Tibial artery (tissue), 4 donors: ENCODE measurements at regions not wholly inside any gene's neighbourhood (a gene's known extent, or its start where the extent isn't known, plus 50 kb on each side); places are given as distances from the start of the nearest gene placed in this dataset.

ENCODE experiments used
- DNase-seq, 2 donors: peaks; one replicate each; pipeline ENCODE4 v3.0.0-alpha.2; 2019
- H3K27ac ChIP-seq, 2 donors: fragments of 200-600 bp; sonication (generic) in 1 of 2; 1 replicate in 1 of 2; 2 replicates in 1 of 2; pipeline ENCODE4 v1.5.1; 2018 to 2019; ENCODE audit warnings: mild to moderate bottlenecking in 1 of 2
- H3K27me3 ChIP-seq, 2 donors: fragments of 200-600 bp; sonication (generic) in 1 of 2; one replicate each; pipeline versions ENCODE4 v1.5.1 to v1.6.0; 2016 to 2019
- H3K36me3 ChIP-seq, 3 donors: fragments of 200-600 bp; sonication (generic) in 2 of 3; one replicate each; pipeline ENCODE4 v1.5.1; 2016 to 2019; ENCODE audit warnings: mild to moderate bottlenecking in 2 of 3
- H3K4me1 ChIP-seq, 4 donors: fragments of 200-600 bp; sonication (generic) in 2 of 4; 1 replicate in 3 of 4; 2 replicates in 1 of 4; pipeline ENCODE4 v1.5.1; 2016 to 2019
- H3K4me3 ChIP-seq, 2 donors: fragments of 200-600 bp; sonication (generic) in 1 of 2; 1 replicate in 1 of 2; 2 replicates in 1 of 2; pipeline ENCODE4 v1.5.1; 2018 to 2019; ENCODE audit warnings: mild to moderate bottlenecking in 2 of 2
- H3K9me3 ChIP-seq, 3 donors: fragments of 200-600 bp; sonication (generic) in 1 of 3; one replicate each; pipeline ENCODE4 v1.5.1; 2016 to 2019
- CTCF ChIP-seq, 2 experiments: fragments of 200-600 bp in 1 of 2; fragments of 450-650 bp in 1 of 2; IDR thresholded peaks; one replicate each; pipeline ENCODE4 v1.5.1; 2017 to 2019; ENCODE audit warnings: antibody characterized with exemption in 2 of 2, mild to moderate bottlenecking in 1 of 2, moderate library complexity in 1 of 2
- intact Hi-C: fragments of 100-400 bp; cut with DNase I; formaldehyde crosslinking; loops from one replicate; pipeline ENCODE4 v1.15.0; 2023; ENCODE audit warnings: low total_unique reads

GRCh38 chr15:81450721-81451120, 76.7 kb upstream of the TMC3 start:
- Histone ChIP-seq H3K4me1 (no peaks in the 10 kb centered on the region), H3K27ac (no peak overlapping the region), H3K27me3 (no peaks in the 10 kb centered on the region), H3K36me3 (no peaks in the 10 kb centered on the region), H3K9me3 (peaks cover 0 to 6% (median 5%) of the 10 kb centered on the region in 3 donors), H3K4me3 (no peak overlapping the region)
- no peak for DNase-seq
- no peak for TF ChIP-seq CTCF (IDR thresholded peaks at IDR 0.05)
- intact Hi-C loops: no loop called here

- no peak overlapping the region for H3K4me3 ChIP-seq
- H3K27me3 ChIP-seq: no peaks in the 10 kb centered on the region
- H3K27ac ChIP-seq: no peak overlapping the region
- intact Hi-C loops: no loop called here
- H3K36me3 ChIP-seq: no peaks in the 10 kb centered on the region
- no peak for TF ChIP-seq CTCF (IDR thresholded peaks at IDR 0.05)
- DNase-seq: no peak
- peaks cover 0 to 13% (median 6%) of the 10 kb centered on the region in 3 donors for H3K9me3 ChIP-seq
- H3K4me1 ChIP-seq: no peaks in the 10 kb centered on the region
Measured at GRCh38 chr15:81449836-81450474, 75.9 kb upstream of the TMC3 start.

GRCh38 chr15:81443040-81443820, 69.2 kb upstream of the TMC3 start:
- DNase-seq: no peak
- H3K27ac ChIP-seq: no peak overlapping the region

GRCh38 chr15:81442454-81442853, 68.4 kb upstream of the TMC3 start:
- intact Hi-C loops: no loop called here
- Histone ChIP-seq H3K4me3 (no peak overlapping the region), H3K4me1 (no peaks in the 10 kb centered on the region), H3K27me3 (no peaks in the 10 kb centered on the region), H3K27ac (no peak overlapping the region), H3K36me3 (no peaks in the 10 kb centered on the region), H3K9me3 (peaks cover 0 to 9% (median 0%) of the 10 kb centered on the region in 3 donors)
- TF ChIP-seq CTCF (IDR thresholded peaks at IDR 0.05): no peak
- DNase-seq: no peak

More at GRCh38 chr15:81443040-81443820, 69.2 kb upstream of the TMC3 start:
- no peak overlapping the region for H3K4me3 ChIP-seq
- intact Hi-C loops: no loop called here
- H3K4me1 ChIP-seq: no peaks in the 10 kb centered on the region
- no peaks in the 10 kb centered on the region for H3K27me3 ChIP-seq
- H3K9me3 ChIP-seq: peaks cover 0 to 9% (median 0%) of the 10 kb centered on the region in 3 donors
- TF ChIP-seq CTCF (IDR thresholded peaks at IDR 0.05): no peak
- no peaks in the 10 kb centered on the region for H3K36me3 ChIP-seq

GRCh38 chr15:81434851-81435250, 60.8 kb upstream of the TMC3 start:
- no peak for TF ChIP-seq CTCF (IDR thresholded peaks at IDR 0.05)
- H3K4me3 ChIP-seq: no peak overlapping the region
- peaks cover 0 to 5% (median 0%) of the 10 kb centered on the region in 3 donors for H3K9me3 ChIP-seq
- intact Hi-C loops: no loop called here
- DNase-seq: no peak
- H3K27me3 ChIP-seq: no peaks in the 10 kb centered on the region
- H3K27ac ChIP-seq: no peak overlapping the region
- no peaks in the 10 kb centered on the region for H3K4me1 ChIP-seq
- no peaks in the 10 kb centered on the region for H3K36me3 ChIP-seq
